Ishikawa (cell line): ENCODE measurements at regions not wholly inside any gene's neighbourhood (a gene's known extent, or its start where the extent isn't known, plus 50 kb on each side); places are given as distances from the start of the nearest gene placed in this dataset.

Source experiments
- CEBPB ChIP-seq: IDR thresholded peaks from 2 replicates; pipeline ENCODE4 v1.6.1; 2012
- FOXM1 ChIP-seq: IDR thresholded peaks from 2 replicates; pipeline ENCODE4 v1.6.1; 2012; ENCODE audit warnings: low read depth, borderline replicate concordance
- TCF12 ChIP-seq: IDR thresholded peaks from 2 replicates; pipeline ENCODE4 v1.6.1; 2012; ENCODE audit warnings: low read depth

GRCh38 chr2:60251247-60251646 lies 302.2 kb downstream of the BCL11A start:
- TF ChIP-seq CEBPB (no peak), FOXM1 (no peak), TCF12 (no peak)
